ENCODE measurements at regions not wholly inside any gene's neighbourhood (a gene's known extent, or its start where the extent isn't known, plus 50 kb on each side); places are given as distances from the start of the nearest gene placed in this dataset.

GRCh38 chr10:128571071-128571470 is 444.8 kb upstream of the MKI67 start:
- H3K4me3 ChIP-seq (ENCODE audit: low read depth, low read length): no peak overlapping the region
- TF ChIP-seq CTCF (IDR thresholded peaks at IDR 0.05; ENCODE audit: borderline replicate concordance, insufficient read depth, low read depth, low read length): no peak

GRCh38 chr10:128571745-128572144 is 445.5 kb upstream of the MKI67 start:
- H3K4me3 ChIP-seq (ENCODE audit: low read depth, low read length): no peak overlapping the region
- no peak for TF ChIP-seq CTCF (IDR thresholded peaks at IDR 0.05; ENCODE audit: borderline replicate concordance, insufficient read depth, low read depth, low read length)

GRCh38 chr10:128572696-128573095 is 446.5 kb upstream of the MKI67 start:
- H3K4me3 ChIP-seq (ENCODE audit: low read depth, low read length): no peak overlapping the region
- TF ChIP-seq CTCF (IDR thresholded peaks at IDR 0.05; ENCODE audit: borderline replicate concordance, insufficient read depth, low read depth, low read length): no peak

GRCh38 chr10:128573281-128573845 is 447.1 kb upstream of the MKI67 start:
- H3K4me3 ChIP-seq (ENCODE audit: low read depth, low read length): no peak overlapping the region
- no peak for TF ChIP-seq CTCF (IDR thresholded peaks at IDR 0.05; ENCODE audit: borderline replicate concordance, insufficient read depth, low read depth, low read length)

- TF ChIP-seq CTCF (IDR thresholded peaks at IDR 0.05; ENCODE audit: borderline replicate concordance, insufficient read depth, low read depth, low read length): no peak
- H3K4me3 ChIP-seq (ENCODE audit: low read depth, low read length): no peak overlapping the region
Measured at GRCh38 chr10:128573986-128574385, 447.8 kb upstream of the MKI67 start.

GRCh38 chr10:128574581-128575210 is 448.5 kb upstream of the MKI67 start:
- no peak overlapping the region for H3K4me3 ChIP-seq (ENCODE audit: low read depth, low read length)
- no peak for TF ChIP-seq CTCF (IDR thresholded peaks at IDR 0.05; ENCODE audit: borderline replicate concordance, insufficient read depth, low read depth, low read length)

- TF ChIP-seq CTCF (IDR thresholded peaks at IDR 0.05; ENCODE audit: borderline replicate concordance, insufficient read depth, low read depth, low read length): no peak
- H3K4me3 ChIP-seq (ENCODE audit: low read depth, low read length): no peak overlapping the region
Measured at GRCh38 chr10:128575761-128576160, 449.5 kb upstream of the MKI67 start.
